Body of pancreas (tissue), 4 donors: ENCODE measurements at regions not wholly inside any gene's neighbourhood (a gene's known extent, or its start where the extent isn't known, plus 50 kb on each side); places are given as distances from the start of the nearest gene placed in this dataset.

Experiments
- CTCF ChIP-seq, 7 experiments: fragments of 450-650 bp in 4 of 7; fragments of 200-600 bp in 3 of 7; sonication (generic) in 3 of 7; IDR thresholded peaks; one replicate each; pipeline ENCODE4 v1.5.1; 2016 to 2019; ENCODE audit warnings: antibody characterized with exemption in 7 of 7
- POLR2A ChIP-seq, 3 donors: fragments of 450-650 bp; IDR thresholded peaks; one replicate each; pipeline ENCODE4 v1.6.1; 2016; ENCODE audit warnings: antibody characterized with exemption in 3 of 3, mild to moderate bottlenecking in 2 of 3

DNA sequence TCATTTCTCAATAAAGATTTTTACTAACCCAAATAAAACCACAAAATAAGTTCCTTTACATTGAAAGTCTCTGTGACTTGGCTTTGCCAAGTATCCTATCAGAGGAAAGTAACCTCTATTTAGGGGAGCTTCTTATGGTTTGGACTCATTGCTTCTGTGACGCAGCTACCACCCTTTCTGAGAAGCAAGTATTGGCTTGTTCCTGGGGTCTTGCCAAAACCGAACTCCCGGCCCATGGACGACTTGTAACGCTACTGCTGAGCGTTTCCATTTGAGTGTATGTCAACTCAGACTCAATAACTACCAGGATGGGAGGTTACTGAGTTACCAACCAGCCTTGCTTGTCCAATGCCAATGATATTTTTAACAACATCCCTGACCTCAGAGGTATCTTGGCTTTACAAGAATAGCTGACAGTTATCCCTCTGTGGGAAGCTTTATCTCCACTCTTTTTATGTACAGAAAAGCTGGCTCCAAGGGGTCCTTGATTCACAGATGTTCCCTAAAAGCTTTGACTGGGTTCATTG, 911.9 kb downstream of the TTLL7 start:
- TF ChIP-seq CTCF (IDR thresholded peaks at IDR 0.05) (no peak), POLR2A (IDR thresholded peaks at IDR 0.05) (no peak)
